Activated gamma-delta T cell treated with anti-CD3 and anti-CD28 coated beads, Interleukin-2, amount 50 U/mL, for 16 hours (primary cell): ENCODE measurements at regions not wholly inside any gene's neighbourhood (a gene's known extent, or its start where the extent isn't known, plus 50 kb on each side); places are given as distances from the start of the nearest gene placed in this dataset.

Experiments used
- DNase-seq: peaks from one replicate; pipeline ENCODE4 v3.0.0-alpha.2; 2020; ENCODE audit warnings: low read depth

GRCh38 chr14:22513066-22513812 is 75.8 kb downstream of the DAD1 start:
- DNase-seq = no peak

DNA sequence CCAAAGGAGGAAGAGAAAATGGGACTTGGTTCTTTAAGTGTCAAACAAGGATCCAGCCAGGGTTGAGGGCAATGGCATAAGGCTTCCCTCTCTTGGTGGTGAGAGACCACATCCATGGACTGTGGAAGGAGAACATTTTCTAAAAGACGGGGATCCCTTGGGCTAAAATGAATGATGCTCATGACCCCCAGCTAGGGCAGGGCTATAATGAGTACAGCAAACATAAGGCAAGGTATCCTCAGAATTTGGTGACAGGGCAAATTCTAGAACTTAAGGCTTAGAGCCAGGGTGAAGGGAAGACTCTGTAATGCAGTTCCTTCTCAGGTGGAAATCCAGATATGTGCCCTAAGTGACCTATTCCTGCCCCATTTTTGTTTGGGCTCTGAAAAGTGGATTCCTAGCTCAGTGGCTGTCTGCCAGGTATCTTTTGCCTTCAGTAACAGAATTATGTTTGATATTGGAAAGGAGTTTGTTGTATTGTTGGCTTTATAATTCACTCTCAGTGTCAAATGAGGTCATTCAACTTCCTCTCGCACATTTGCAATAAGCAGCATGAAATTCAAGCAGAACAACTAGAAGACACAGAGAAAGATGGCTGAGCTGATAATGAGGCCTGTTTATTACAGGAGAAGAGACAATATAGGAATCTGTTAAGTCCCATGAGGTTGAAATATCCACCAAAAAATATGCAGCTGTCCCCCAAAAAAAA is 76.8 kb downstream of the DAD1 start:
- DNase-seq = no peak

DNA sequence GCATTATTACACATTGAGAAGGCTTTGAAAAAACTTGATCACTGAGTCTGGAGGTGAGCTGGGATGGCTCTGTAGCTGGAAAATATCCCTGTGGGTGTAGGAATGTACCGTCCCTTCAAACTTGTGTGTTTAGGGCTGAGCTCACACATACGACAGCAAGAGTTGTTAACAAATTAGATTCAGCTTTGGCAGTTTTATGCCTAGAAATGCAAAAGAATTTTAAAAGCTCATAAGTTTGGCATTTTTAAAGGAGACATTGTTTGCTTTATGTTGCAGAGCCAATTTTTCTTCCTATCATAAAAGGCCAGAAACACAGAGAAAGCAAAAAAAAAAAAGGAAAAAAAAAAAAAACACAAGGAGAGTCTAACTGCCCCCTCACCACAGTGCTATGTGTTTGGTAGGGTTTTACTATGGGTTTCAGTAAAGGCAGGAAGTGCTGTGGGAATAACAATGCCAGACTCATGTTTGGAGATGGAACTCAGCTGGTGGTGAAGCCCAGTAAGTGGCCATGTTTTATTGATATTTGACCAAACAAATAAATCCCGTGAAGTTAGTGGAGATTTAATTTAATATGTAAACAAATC is 78.4 kb downstream of the DAD1 start:
- DNase-seq = no peak

DNA sequence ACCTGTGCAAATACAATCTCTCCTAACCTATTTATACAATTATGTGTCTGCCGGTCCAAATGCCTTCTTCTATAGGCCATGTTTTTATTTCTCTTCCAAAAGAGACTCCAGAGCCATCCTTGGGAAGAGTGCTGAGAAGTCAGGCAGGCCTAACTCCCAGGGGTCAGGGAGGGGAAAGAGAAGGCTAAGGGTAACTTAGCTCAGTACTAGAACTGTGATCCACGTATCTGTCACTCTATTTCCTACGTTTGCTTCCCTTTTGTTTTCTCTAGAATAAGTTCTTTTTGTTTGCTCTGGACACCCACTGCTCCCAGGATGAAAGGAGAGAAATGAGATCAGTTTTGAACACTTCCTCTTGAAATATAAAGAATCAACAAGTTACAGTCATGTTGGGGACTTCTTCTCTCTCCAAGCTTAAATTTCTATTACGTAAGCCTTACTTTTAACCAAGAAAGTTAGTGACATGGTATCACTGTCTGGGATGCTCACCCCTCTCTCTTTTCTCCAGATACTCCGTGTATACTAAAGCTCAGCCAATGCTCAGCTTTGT is 79.2 kb downstream of the DAD1 start:
- DNase-seq = no peak

DNA sequence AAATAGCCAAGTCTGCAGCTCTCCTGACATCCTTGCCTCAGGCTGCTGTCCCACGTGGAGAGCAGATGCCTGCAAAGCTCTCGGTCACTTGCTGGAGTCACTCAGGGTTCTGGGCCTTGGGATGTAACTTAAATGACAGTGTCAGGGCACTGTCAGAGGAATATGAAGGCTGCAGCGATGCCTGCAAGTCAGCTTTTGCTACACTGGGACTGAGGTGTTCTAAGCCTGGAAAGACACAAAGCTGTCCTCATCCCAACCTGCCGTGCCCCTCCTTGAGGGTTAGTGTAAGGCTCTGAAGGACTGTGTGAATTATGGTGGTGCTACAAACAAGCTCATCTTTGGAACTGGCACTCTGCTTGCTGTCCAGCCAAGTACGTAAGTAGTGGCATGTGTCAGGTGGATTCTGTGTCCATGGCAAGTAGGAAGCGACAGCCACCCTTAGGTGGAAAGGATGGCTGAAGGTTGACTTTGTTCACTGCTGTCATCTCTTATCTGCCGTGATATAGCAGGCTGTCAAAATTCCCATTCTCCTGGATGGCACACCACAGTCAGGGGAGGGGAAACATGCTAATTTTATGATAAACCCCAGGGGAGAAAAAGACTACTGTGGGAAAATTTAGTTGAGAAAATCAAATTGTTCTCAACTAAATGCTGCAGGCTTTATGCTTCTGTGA is 79.9 kb downstream of the DAD1 start:
- DNase-seq = no peak

DNA sequence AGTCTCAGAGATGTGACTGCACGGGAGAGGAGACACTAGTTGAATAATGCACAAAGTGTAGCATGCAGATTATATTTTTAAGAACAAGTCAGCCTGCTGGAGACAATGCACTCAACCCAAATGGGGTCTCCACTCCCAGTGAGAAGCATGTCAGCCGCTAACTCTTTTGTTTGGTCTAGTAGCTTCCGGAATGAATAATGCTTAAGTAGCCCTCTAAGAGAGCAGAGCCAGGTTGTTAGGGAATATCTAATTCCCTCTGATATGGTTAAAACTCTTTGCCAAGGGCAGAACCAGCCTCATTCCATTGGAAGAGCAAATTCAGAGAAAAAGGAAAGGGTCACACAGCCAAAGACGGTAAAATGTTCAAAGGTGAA is 80.4 kb downstream of the DAD1 start:
- no peak for DNase-seq

DNA sequence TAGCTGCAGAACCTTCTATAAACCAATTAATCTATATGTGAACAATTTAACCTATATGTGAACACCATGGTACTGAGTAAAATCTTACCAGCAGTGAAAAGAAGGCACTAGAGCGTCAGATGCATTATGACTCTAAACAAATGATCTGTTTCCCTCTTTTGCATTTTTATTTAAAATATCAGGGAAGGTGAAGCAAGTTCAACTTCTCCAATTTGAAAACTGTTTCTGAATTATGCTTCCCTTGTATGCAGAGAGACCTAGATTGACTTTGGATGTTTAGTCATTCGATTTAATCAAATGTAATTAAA is 80.9 kb downstream of the DAD1 start:
- DNase-seq = no peak

- no peak for DNase-seq
These were observed 82.2 kb downstream of the DAD1 start for GRCh38 chr14:22506778-22507351.

GRCh38 chr14:22506378-22506710 is 82.7 kb downstream of the DAD1 start:
- no peak for DNase-seq

DNA sequence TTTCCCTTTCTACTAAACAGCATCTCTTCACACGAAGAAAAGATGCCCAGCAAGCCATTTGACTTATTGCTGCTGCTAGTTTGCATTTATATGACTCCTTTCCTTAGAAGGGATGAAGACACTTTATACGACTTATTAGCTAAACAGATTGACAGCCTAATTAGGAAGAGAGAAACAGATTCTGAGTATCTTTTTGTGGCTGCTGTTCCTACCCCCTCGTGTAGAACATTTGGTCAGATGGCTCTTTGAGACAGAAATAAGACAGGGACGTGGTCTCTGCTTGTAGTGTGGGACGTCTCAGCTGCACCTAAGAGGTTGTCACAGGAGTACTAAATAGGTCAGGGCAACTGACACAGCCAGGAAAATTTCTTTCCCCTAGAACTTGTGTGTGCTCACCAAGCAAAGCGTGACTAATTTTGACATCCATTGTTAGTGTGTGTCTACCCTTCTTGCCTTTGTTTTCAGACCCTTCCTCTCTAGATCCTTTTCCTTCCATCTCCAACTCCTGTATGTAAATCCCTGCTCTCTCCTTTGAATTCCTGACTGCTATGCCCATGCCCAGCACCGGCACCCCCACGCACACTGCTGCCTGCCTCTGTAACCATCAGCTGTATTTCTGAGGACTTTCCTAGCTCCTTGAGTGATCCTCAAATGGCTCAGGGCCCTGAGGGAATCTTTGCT is 83.2 kb downstream of the DAD1 start:
- DNase-seq = peak; percentile 37

DNA sequence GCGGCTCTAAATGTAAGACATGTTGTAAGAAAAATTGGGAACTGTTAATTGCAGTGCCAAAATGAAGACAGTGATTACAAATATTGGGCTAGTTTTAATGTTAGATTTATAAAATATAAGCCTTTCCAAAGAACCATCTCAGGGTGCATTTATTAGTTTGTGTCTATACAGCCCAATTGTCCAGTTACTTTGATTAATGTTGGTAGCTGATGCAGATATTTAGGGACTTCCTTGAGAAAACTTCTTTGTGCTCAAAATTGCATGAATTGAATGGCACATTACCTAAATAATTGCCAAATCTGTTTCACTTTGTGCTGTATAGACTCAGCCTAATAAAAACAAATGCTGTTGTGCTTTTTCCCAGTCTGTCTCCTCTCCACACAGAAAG is 83.7 kb downstream of the DAD1 start:
- DNase-seq = no peak

DNA sequence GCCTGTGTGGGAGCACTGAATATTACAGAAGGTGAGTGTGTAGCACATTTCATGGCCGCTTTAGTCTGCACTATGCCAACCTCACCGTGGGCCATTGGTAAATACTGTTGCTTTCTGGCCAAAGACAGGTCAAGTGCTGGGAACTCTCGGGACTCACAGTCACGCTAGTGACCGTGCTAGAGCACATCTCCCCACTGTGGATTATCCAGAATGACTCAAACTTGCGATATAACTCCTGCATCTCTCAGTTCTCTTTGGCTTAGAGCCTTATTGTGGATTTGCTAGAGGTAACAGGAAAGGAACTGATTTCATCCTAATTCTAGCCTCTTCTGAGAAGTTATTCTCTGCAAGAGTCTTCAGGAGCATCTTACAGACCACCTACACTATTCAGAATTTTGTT is 86.5 kb downstream of the DAD1 start:
- no peak for DNase-seq

GRCh38 chr14:22502007-22502406 is 87.0 kb downstream of the DAD1 start:
- no peak for DNase-seq

DNA sequence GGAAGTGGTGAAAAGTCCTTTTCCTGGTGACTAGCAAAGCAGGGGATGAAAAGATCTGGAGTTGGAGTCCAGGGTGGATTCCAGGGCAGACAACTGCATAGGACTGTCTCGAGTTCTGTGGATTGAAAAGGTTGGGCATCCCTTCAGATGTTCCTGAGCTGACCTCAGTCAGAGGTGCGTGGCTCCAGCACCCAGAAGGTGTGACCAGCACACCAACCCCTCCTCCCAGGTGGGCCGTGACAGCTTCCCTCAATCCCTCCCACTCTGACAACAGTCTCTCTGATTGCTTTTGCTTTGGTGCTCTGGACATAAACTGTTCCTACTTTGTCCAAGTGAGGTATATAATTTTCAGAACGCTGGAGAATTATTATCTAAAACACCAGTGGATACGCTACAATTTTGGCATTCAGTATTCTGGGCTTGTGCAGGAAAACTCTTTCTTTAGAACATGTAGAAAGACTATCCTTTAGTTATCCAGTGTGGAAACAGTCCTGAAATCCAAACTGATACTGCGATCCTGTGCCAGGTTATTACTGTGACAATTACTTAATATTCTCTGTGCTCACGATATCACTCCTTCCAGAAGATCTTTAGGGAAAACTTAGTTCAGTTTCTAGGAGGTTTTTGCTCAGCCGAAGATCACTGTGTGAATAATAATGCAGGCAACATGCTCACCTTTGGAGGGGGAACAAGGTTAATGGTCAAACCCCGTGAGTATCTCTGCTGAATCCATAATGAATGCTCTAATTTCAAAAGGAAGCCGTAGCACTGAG is 87.9 kb downstream of the DAD1 start:
- no peak for DNase-seq

DNA sequence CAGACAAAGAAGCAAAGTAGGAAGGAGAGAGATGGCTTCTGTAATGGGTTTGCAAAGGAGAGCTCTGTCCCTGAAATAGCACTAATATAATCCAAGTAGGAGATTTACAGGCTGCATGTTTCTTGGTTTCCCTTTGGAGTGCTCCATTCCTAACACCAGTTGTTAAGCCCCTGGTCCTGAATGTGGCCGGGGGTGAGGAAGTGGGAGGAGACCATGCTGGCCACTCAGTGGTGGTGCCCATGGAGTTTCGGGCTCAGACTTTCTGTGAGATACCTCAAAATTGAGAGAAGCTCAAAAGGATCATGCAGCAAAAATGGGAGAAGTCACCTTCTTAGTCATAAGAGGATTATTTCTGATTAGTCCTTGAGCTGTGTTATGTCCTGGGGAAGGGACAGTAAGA is 88.5 kb downstream of the DAD1 start:
- no peak for DNase-seq

- DNase-seq = no peak
These were observed 91.3 kb downstream of the DAD1 start for GRCh38 chr14:22497671-22498093.

DNA sequence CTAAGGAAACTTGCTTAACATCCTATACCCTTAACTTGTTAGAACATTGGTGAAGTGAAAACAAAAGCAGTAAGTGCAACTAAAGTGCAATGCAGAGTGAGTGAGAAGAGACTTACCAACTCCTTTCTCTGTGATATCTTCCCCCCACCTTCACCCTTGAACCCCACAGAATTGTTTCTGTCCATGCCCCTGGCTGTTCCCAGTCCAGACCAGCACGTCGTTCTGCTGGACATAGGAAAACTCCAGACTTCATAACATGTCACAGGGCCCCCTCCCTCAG is 91.9 kb downstream of the DAD1 start:
- no peak for DNase-seq

GRCh38 chr14:22494486-22495135 is 94.4 kb downstream of the DAD1 start:
- no peak for DNase-seq

GRCh38 chr14:22493753-22494152 is 95.3 kb downstream of the DAD1 start:
- no peak for DNase-seq

DNA sequence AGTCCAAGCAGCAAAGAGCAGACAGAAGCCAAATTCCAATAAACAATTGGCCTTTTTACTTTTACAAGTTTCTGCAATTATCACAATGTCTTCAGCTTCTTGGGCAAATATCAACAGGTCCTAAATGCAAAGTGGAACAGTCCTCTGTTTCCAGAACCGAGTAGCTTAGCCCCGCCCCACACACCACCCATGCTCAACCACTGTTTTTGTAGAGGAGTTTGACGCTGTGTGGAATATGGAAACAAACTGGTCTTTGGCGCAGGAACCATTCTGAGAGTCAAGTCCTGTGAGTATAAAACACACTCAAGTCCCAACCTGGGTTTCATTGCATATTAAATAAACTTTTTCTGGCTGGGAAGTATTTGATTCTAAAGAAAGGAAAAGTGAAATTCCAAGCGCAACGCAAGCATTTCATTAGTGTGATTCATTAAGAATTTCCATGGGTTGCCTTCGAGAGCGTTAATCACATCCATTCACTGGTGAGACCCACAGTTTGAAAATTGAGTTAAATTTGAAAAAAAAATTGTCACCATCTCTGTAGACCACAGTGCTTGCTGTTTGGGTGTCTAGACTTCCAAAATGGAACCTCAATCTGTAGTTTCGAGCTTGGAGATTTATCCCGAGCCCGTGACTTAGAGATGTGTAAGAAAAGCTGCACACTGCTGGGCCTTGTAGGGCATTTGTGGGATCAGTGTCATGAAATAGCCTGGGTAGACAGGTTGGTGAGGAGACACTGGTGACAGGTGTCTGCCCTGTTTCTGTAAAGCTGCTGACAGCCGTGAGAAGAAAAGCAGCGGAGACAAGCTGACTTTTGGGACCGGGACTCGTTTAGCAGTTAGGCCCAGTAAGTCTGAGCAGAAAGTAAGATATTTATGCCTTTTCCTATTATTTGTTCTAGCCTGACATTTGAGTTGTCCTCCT is 96.1 kb downstream of the DAD1 start:
- no peak for DNase-seq
